Mesenchymal stem cell (in vitro differentiated cells and primary cell): ENCODE measurements at regions not wholly inside any gene's neighbourhood (a gene's known extent, or its start where the extent isn't known, plus 50 kb on each side); places are given as distances from the start of the nearest gene placed in this dataset.

Experiments
- DNase-seq: peaks from one replicate; pipeline ENCODE4 v3.0.0-alpha.2; 2013
- H2AFZ ChIP-seq: one replicate; pipeline ENCODE4 v1.6.1; 2013; ENCODE audit warnings: low read depth, mild to moderate bottlenecking, control low read depth, inconsistent platforms, low read length, moderate library complexity
- H2AK5ac ChIP-seq: 2 replicates; pipeline ENCODE4 v1.6.1; 2013; ENCODE audit warnings: low read length, moderate library complexity, mild to moderate bottlenecking, inconsistent platforms; ENCODE audit not compliant: severe bottlenecking
- H2BK120ac ChIP-seq: one replicate; pipeline ENCODE4 v1.6.1; 2013; ENCODE audit warnings: low read depth, mild to moderate bottlenecking, inconsistent platforms, low read length, moderate library complexity
- H2BK12ac ChIP-seq, 2 experiments: one replicate each; pipeline ENCODE4 v1.6.1; 2013; ENCODE audit warnings: inconsistent platforms in 2 of 2, low read length in 2 of 2, mild to moderate bottlenecking in 2 of 2, moderate library complexity in 2 of 2, control low read depth in 1 of 2
- H2BK15ac ChIP-seq: one replicate; pipeline ENCODE4 v1.6.1; 2013; ENCODE audit warnings: mild to moderate bottlenecking, low read depth, inconsistent platforms; ENCODE audit not compliant: poor library complexity, severe bottlenecking
- H2BK5ac ChIP-seq: 2 replicates; pipeline ENCODE4 v1.6.1; 2013; ENCODE audit warnings: low read depth, mild to moderate bottlenecking, low read length, control low read depth, inconsistent platforms; ENCODE audit not compliant: poor library complexity, severe bottlenecking
- H3K14ac ChIP-seq, 2 experiments: one replicate each; pipeline ENCODE4 v1.6.1; 2013; ENCODE audit warnings: inconsistent platforms in 2 of 2, low read length in 2 of 2, control low read depth in 1 of 2, mild to moderate bottlenecking in 1 of 2, moderate library complexity in 1 of 2
- H3K18ac ChIP-seq, 2 experiments: one replicate each; pipeline ENCODE4 v1.6.1; 2013; ENCODE audit warnings: inconsistent platforms in 2 of 2, low read length in 2 of 2, control low read depth in 1 of 2, low read depth in 1 of 2, mild to moderate bottlenecking in 1 of 2
- H3K23ac ChIP-seq, 2 experiments: one replicate each; pipeline ENCODE4 v1.6.1; 2013; ENCODE audit warnings: inconsistent platforms in 2 of 2, low read length in 2 of 2, mild to moderate bottlenecking in 2 of 2, moderate library complexity in 2 of 2, control low read depth in 1 of 2
- H3K27ac ChIP-seq: 2 replicates; pipeline ENCODE4 v1.5.1; 2013; ENCODE audit warnings: mild to moderate bottlenecking, moderate library complexity, low read length, control low read depth, inconsistent platforms; ENCODE audit not compliant: poor library complexity, severe bottlenecking
- H3K27me3 ChIP-seq, 2 experiments: 2 replicates each; pipeline versions ENCODE4 v1.6.1 to v1.7.0; 2013; ENCODE audit warnings: low read length in 2 of 2, mild to moderate bottlenecking in 2 of 2, moderate library complexity in 2 of 2, control low read depth in 1 of 2, inconsistent platforms in 1 of 2; ENCODE audit not compliant: control insufficient read depth in 1 of 2, insufficient read depth in 1 of 2
- H3K36me3 ChIP-seq, 2 experiments: 2 replicates each; pipeline versions ENCODE4 v1.6.1 to v1.7.0; 2013; ENCODE audit warnings: low read length in 2 of 2, control low read depth in 1 of 2, inconsistent platforms in 1 of 2, low read depth in 1 of 2, mild to moderate bottlenecking in 1 of 2; ENCODE audit not compliant: insufficient read depth in 2 of 2, control insufficient read depth in 1 of 2
- H3K4ac ChIP-seq, 2 experiments: one replicate each; pipeline ENCODE4 v1.6.1; 2013; ENCODE audit warnings: inconsistent platforms in 2 of 2, low read length in 2 of 2, mild to moderate bottlenecking in 2 of 2, moderate library complexity in 2 of 2, control low read depth in 1 of 2, low read depth in 1 of 2
- H3K4me1 ChIP-seq: 2 replicates; pipeline ENCODE4 v1.6.1; 2013; ENCODE audit warnings: low read depth, low read length, control low read depth; ENCODE audit not compliant: control insufficient read depth, insufficient read depth
- H3K4me2 ChIP-seq: 2 replicates; pipeline ENCODE4 v1.6.1; 2013; ENCODE audit warnings: low read length, mild to moderate bottlenecking, inconsistent platforms; ENCODE audit not compliant: poor library complexity, severe bottlenecking
- H3K4me3 ChIP-seq, 2 experiments: 2 replicates each; pipeline versions ENCODE4 v1.5.1 to v1.7.0; 2013; ENCODE audit warnings: low read length in 2 of 2, mild to moderate bottlenecking in 2 of 2, control low read depth in 1 of 2, low read depth in 1 of 2; ENCODE audit not compliant: insufficient read depth in 1 of 2
- H3K79me1 ChIP-seq: replicated peaks from 2 replicates; pipeline ENCODE4 v1.6.1; 2013; ENCODE audit warnings: mild to moderate bottlenecking, control low read depth, low read length, inconsistent platforms; ENCODE audit not compliant: poor library complexity, severe bottlenecking
- H3K9ac ChIP-seq: 2 replicates; pipeline ENCODE4 v1.7.0; 2013; ENCODE audit warnings: mild to moderate bottlenecking, low read length, moderate library complexity
- H3K9me3 ChIP-seq: 2 replicates; pipeline ENCODE4 v1.7.0; 2013; ENCODE audit warnings: mild to moderate bottlenecking, low read length; ENCODE audit not compliant: control insufficient read depth
- H4K8ac ChIP-seq: one replicate; pipeline ENCODE4 v1.6.1; 2013; ENCODE audit warnings: inconsistent platforms, mild to moderate bottlenecking, low read length, moderate library complexity
- H4K91ac ChIP-seq: one replicate; pipeline ENCODE4 v1.6.1; 2013; ENCODE audit warnings: mild to moderate bottlenecking, low read length, inconsistent platforms
- WGBS: methylation state at CpG from one replicate; pipeline ENCODE4 v1.1.7; 2013; ENCODE audit warnings: mixed read lengths; 5-methylcytosine and 5-hydroxymethylcytosine counted together

DNA sequence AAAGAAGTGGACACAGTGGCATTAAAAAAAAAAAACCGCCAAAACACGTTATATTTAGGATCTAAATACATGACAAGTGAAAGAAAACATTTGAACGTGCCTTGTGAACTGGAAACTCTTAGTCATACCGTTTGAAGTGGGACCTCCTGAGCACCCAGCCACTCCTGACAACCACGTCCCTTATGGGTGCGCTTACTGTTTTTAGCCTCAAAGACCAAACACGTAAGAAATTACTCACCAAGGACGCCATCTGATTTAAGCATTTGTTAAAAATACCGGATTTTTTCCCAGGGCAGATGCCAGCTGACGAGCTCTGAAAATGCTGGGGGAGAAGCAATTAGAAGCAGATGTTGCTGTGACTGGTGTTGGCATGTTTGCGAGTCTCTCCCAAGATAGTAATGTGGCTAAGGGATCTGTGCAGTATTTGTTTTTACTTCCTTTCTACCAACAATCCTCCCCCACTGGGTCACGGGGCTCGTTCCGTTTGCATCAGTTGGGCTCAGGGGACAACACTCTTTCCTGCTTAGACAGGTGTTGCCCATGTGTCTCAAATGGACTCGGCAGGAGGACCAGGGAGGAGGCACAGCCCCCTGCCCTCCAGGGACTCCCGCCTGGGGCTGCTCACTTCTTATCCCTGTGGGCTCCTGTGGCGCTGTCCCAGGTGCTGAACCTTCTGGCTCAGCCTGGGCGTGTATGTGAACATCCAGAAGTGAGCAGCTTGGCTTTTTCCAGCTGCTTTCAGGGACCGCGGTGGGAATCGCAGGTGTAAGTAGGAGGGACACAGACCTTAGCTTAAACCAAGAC is 101.0 kb downstream of the BEGAIN start:
- Histone ChIP-seq H4K8ac (no peak overlapping the region), H2AK5ac (no peak overlapping the region), H3K18ac (no peak overlapping the region)

More for the DNA sequence above, 101.0 kb downstream of the BEGAIN start:
- Histone ChIP-seq H2BK120ac (no peak overlapping the region), H3K4me1 (no peaks in the 10 kb centered on the region), H2BK5ac (no peak overlapping the region), H3K27ac (no peak overlapping the region), H3K27me3 (no peaks in the 10 kb centered on the region), H3K14ac (no peak overlapping the region), H2BK12ac (no peak overlapping the region), H3K79me1 (peaks cover 19% of the 10 kb centered on the region), H2BK15ac (no peak overlapping the region), H3K4me2 (no peak overlapping the region), H3K36me3 (peaks cover 8 to 13% of the 10 kb centered on the region in 2 experiments), H2AFZ (no peak overlapping the region), H3K9me3 (no peaks in the 10 kb centered on the region), H3K9ac (no peak overlapping the region), H4K91ac (no peak overlapping the region), H3K23ac (no peak overlapping the region), H3K4ac (no peak overlapping the region), H3K4me3 (peak overlapping the region in 1 of 2 experiments; percentile 21)
- 51% methylated on average over 17 of the region's 21 CpGs for WGBS
- peak; percentile 75 for DNase-seq
